PC-9 (cell line): ENCODE measurements at regions not wholly inside any gene's neighbourhood (a gene's known extent, or its start where the extent isn't known, plus 50 kb on each side); places are given as distances from the start of the nearest gene placed in this dataset.
"Not testable (repeated sequence)": the region's sequence is repeated elsewhere in the genome, so short reads cannot be mapped to it uniquely, and the experiment has no call there.

Experiments
- BruUV-seq: library from RNA; stranded (reverse); fragments of 400-500 nt; replicated peaks from 2 replicates; lab custom pipeline; 2021; lab: Mats Ljungman, UMichigan
- CTCF ChIA-PET: fragments of 300-600 bp; sonication (Branson Sonifier 250); formaldehyde crosslinking; loops from one replicate; lab custom pipeline; 2022; ENCODE audit warnings: antibody characterized with exemption; lab: Charles Lee
- POLR2A ChIA-PET: fragments of 300-600 bp; sonication (Branson Sonifier 250); formaldehyde crosslinking; loops from one replicate; lab custom pipeline; 2022; ENCODE audit warnings: antibody characterized with exemption; ENCODE audit not compliant: unreplicated experiment; lab: Charles Lee
- DNase-seq, 2 experiments: peaks; one replicate each; pipeline versions ENCODE4 v3.0.0 to v3.0.0-alpha.2; 2015 to 2022; ENCODE audit warnings: mixed read lengths in 1 of 2
- H2AFZ ChIP-seq: fragments of 200-600 bp; sonication (generic); 2 replicates; pipeline ENCODE4 v1.8.1; 2017; ENCODE audit warnings: antibody characterized with exemption
- H3F3A ChIP-seq: fragments of 200-600 bp; sonication (generic); 2 replicates; pipeline ENCODE4 v1.8.1; 2017; ENCODE audit warnings: antibody characterized with exemption, mild to moderate bottlenecking, low read depth; ENCODE audit not compliant: insufficient read depth
- H3K27ac ChIP-seq: fragments of 200-600 bp; sonication (generic); 2 replicates; pipeline ENCODE4 v1.6.1; 2016; ENCODE audit warnings: mixed run types
- H3K27me3 ChIP-seq: fragments of 200-600 bp; sonication (generic); 2 replicates; pipeline ENCODE4 v1.6.1; 2016; ENCODE audit warnings: low read depth, mixed run types; ENCODE audit not compliant: insufficient read depth
- H3K36me3 ChIP-seq: fragments of 200-600 bp; sonication (generic); 2 replicates; pipeline ENCODE4 v1.6.1; 2016; ENCODE audit warnings: low read depth, mixed run types
- H3K4me1 ChIP-seq: fragments of 200-600 bp; sonication (generic); replicated peaks from 2 replicates; pipeline ENCODE4 v1.6.1; 2016; ENCODE audit warnings: mixed run types; ENCODE audit not compliant: insufficient read depth
- H3K4me2 ChIP-seq: fragments of 200-600 bp; sonication (generic); 2 replicates; pipeline ENCODE4 v1.6.1; 2017; ENCODE audit warnings: mixed run types
- H3K4me3 ChIP-seq: fragments of 200-600 bp; sonication (generic); 2 replicates; pipeline ENCODE4 v1.6.1; 2016; ENCODE audit warnings: mixed run types
- H3K79me2 ChIP-seq: fragments of 200-600 bp; sonication (generic); 2 replicates; pipeline ENCODE4 v1.6.1; 2017; ENCODE audit warnings: low read depth, mixed run types
- H3K9me2 ChIP-seq: fragments of 200-600 bp; sonication (generic); 2 replicates; pipeline ENCODE4 v1.8.1; 2017; ENCODE audit warnings: mild to moderate bottlenecking; ENCODE audit not compliant: insufficient read depth
- H3K9me3 ChIP-seq: fragments of 200-600 bp; sonication (generic); 2 replicates; pipeline ENCODE4 v1.8.1; 2016; ENCODE audit warnings: low read depth; ENCODE audit not compliant: insufficient read depth
- H4K20me1 ChIP-seq: fragments of 200-600 bp; sonication (generic); 2 replicates; pipeline ENCODE4 v1.8.1; 2017; ENCODE audit not compliant: insufficient read depth
- EZH2 ChIP-seq: fragments of 200-600 bp; sonication (generic); IDR thresholded peaks from 2 replicates; pipeline ENCODE4 v1.8.0; 2017; ENCODE audit warnings: antibody characterized with exemption, low read depth
- intact Hi-C: fragments of 100-400 bp; cut with micrococcal nuclease; formaldehyde crosslinking; loops from one replicate; pipeline ENCODE4 v1.10.0; 2022; ENCODE audit not compliant: unreplicated experiment
- TF ChIP-seq, protein P1 (sequence below): fragments of 200-600 bp; sonication (generic); conservative IDR thresholded peaks from 2 replicates; pipeline ENCODE4 v1.6.1; 2017; ENCODE audit warnings: mixed run types, antibody characterized with exemption, mild to moderate bottlenecking, moderate library complexity

DNA sequence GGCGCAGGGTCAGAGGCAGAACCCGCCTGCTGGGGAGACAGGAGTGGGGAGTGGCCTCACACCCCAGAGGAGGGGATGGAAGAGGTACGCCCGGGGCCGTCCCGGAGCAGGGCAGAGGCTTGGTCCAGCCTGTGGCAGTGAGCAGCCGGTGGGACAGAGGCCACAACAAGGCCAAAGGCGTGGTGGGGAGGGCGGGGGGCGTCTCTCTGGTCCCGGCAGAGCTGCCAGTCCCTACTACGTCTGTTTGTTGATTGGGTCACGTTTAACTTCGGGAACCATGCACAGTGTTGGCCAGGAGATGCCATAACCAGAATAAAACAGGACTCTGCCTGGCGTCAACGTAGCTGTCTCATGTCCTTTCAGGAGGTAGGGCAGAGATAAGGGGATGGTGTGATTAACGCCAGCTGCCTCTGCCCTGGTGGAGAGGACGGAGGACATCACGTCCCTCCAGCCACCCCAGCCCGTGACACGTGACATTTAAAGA, 192.8 kb downstream of the BANP start:
- H3F3A ChIP-seq: no peaks in the 10 kb centered on the region
- no peak overlapping the region for H3K4me3 ChIP-seq
- ChIA-PET POLR2A (no interaction called here), CTCF (no interaction called here)
- H3K27ac ChIP-seq: no peak overlapping the region
- no peaks in the 10 kb centered on the region for H3K9me2 ChIP-seq
- H3K36me3 ChIP-seq: no peaks in the 10 kb centered on the region
- H4K20me1 ChIP-seq: no peaks in the 10 kb centered on the region
- H3K4me1 ChIP-seq: no peaks in the 10 kb centered on the region
- intact Hi-C loops: no loop called here
- H3K4me2 ChIP-seq: no peak overlapping the region
- DNase-seq: no peak
- no peaks in the 10 kb centered on the region for H3K27me3 ChIP-seq
- no peak overlapping the region for H2AFZ ChIP-seq
- no peaks in the 10 kb centered on the region for H3K9me3 ChIP-seq
- H3K79me2 ChIP-seq: no peaks in the 10 kb centered on the region
- no peak for TF ChIP-seq EZH2
- TF ChIP-seq, protein P1, sequence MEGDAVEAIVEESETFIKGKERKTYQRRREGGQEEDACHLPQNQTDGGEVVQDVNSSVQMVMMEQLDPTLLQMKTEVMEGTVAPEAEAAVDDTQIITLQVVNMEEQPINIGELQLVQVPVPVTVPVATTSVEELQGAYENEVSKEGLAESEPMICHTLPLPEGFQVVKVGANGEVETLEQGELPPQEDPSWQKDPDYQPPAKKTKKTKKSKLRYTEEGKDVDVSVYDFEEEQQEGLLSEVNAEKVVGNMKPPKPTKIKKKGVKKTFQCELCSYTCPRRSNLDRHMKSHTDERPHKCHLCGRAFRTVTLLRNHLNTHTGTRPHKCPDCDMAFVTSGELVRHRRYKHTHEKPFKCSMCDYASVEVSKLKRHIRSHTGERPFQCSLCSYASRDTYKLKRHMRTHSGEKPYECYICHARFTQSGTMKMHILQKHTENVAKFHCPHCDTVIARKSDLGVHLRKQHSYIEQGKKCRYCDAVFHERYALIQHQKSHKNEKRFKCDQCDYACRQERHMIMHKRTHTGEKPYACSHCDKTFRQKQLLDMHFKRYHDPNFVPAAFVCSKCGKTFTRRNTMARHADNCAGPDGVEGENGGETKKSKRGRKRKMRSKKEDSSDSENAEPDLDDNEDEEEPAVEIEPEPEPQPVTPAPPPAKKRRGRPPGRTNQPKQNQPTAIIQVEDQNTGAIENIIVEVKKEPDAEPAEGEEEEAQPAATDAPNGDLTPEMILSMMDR: no peak
- no TSS peak for BruUV-seq

DNA sequence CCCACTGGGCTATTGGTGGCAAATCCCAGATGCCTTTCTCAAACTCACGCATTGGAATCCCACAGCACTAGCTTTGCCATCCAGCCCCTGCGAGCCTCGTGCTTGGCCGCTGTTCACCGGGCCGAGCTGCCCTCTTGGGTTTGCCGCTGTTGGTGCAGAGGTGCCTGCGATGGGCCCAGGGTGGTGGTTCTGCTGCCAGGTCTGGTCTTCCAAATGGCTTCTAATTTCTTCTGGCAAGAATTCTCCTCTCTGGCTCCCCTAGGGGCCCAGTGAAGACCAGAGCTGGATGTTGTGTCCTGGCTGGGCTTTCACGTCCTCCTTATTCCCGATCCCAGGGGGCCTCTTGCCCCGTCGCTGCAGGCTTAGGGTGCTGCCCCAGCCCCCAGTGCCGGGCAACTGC, 194.1 kb downstream of the BANP start:
- intact Hi-C loops, H3K27me3 ChIP-seq, H3F3A ChIP-seq, H4K20me1 ChIP-seq, H3K79me2 ChIP-seq, H3K9me2 ChIP-seq, H3K36me3 ChIP-seq, H2AFZ ChIP-seq, DNase-seq, POLR2A ChIA-PET, BruUV-seq, H3K27ac ChIP-seq, CTCF ChIA-PET, H3K9me3 ChIP-seq, H3K4me3 ChIP-seq, H3K4me2 ChIP-seq, H3K4me1 ChIP-seq: not testable (repeated sequence)

DNA sequence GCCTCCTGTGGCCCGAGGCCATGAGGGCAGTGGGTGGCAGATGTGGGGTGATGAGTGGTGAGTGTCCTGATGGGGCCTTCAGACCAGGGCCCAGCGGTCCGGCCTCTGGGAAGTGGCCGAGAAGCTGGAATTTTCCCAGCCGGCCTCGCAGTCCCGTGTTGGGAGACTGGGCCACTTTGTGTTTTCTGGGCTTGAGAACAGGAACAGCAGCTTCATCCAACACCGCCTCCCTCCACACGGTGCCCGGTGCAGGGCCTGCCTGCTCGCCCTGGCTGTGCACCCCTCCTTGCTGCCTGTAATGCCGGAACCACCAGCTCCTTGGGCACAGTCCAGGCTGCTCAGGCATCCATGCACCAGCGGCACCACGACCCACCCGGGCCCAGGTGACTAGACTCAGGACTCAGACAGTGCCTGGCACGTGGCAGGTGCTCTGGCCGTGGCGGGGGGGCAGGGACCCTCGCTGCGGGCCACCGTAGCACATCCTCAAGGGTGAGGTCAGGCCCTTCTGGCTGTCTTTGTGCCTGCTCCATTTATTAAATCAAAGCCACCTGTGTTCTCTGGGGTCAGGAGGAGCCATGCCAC, 194.7 kb downstream of the BANP start:
- intact Hi-C loops, H3K36me3 ChIP-seq, H3K4me2 ChIP-seq, H3K79me2 ChIP-seq, H2AFZ ChIP-seq, H3K4me1 ChIP-seq, H3K4me3 ChIP-seq, BruUV-seq, POLR2A ChIA-PET, DNase-seq, H3K9me2 ChIP-seq, H3F3A ChIP-seq, H4K20me1 ChIP-seq, CTCF ChIA-PET, H3K27me3 ChIP-seq, H3K9me3 ChIP-seq, H3K27ac ChIP-seq: not testable (repeated sequence)

DNA sequence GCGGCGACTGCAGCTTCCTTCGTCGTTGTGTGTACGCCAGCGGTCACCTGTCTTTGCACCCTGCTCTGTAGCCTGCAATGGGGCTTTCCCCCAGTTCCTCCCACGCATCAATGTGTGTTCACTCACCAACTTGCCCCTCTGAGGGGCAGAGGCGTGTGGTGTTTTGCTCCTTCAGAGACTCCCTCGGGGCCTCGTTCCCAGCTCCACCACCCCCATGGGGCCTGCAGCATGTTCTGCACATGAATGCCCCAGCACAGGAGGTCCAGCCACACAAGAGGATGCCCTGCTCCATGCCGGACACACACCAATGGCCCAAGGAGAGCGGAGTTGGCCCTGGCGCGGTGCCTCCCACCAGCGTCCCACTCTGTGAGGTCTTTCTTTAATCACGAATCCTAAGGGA, 196.8 kb downstream of the BANP start:
- H3K36me3 ChIP-seq, H3K79me2 ChIP-seq, BruUV-seq, H3K4me3 ChIP-seq, H3K4me1 ChIP-seq, POLR2A ChIA-PET, H3K9me2 ChIP-seq, DNase-seq, H3F3A ChIP-seq, H3K27me3 ChIP-seq, CTCF ChIA-PET, H4K20me1 ChIP-seq, H3K9me3 ChIP-seq, intact Hi-C loops, H3K4me2 ChIP-seq, H2AFZ ChIP-seq, H3K27ac ChIP-seq: not testable (repeated sequence)

DNA sequence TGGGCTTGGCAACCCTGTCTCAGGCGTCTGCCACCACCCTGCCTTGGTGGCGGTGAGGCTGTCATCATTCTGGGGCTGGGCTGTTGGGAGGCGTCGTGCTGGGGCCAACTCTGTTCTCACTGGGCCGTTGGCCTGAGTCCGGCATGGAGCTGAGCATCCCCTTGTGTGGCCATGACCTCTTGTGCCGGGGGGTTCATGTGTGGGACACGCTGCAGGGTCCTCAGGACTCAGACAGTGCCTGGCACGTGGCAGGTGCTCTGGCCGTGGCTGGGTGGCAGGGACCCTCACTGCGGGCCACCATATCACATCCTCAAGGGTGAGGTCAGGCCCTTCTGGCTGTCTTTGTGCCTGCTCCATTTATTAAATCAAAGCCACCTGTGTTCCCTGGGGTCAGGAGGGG, 197.4 kb downstream of the BANP start:
- intact Hi-C loops, DNase-seq, H2AFZ ChIP-seq, H3K36me3 ChIP-seq, H3K27ac ChIP-seq, H3K9me2 ChIP-seq, H3K9me3 ChIP-seq, H3K4me3 ChIP-seq, CTCF ChIA-PET, H3K4me2 ChIP-seq, H3K79me2 ChIP-seq, BruUV-seq, H3K27me3 ChIP-seq, H4K20me1 ChIP-seq, H3K4me1 ChIP-seq, H3F3A ChIP-seq, POLR2A ChIA-PET: not testable (repeated sequence)

DNA sequence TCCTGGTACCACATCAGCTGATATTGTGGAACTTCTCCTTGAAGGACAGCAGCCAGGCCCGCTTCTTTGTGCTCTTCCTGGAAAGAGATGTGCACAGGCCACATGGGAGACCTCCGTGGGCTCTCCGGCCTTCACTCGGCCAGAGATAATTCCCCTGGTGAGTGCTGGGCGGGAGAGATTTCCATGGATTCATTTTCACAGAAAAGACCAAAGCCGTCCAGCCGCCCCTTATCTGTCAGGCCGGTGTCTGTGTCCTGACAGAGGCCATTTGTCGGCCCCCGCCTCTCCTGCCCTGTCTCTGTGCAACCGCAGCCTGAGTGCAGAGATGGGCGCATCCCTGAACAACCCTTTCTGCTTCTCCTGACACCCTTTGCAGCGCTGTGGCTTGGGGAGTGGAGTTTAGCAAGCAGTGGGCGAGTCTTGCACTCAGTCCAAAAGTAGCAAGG, 197.9 kb downstream of the BANP start:
- POLR2A ChIA-PET, intact Hi-C loops, DNase-seq, H3K4me2 ChIP-seq, CTCF ChIA-PET, H3K9me2 ChIP-seq, H3K79me2 ChIP-seq, H3K9me3 ChIP-seq, H4K20me1 ChIP-seq, H3K36me3 ChIP-seq, H3F3A ChIP-seq, H3K27me3 ChIP-seq, H2AFZ ChIP-seq, BruUV-seq, H3K4me3 ChIP-seq, H3K27ac ChIP-seq, H3K4me1 ChIP-seq: not testable (repeated sequence)

DNA sequence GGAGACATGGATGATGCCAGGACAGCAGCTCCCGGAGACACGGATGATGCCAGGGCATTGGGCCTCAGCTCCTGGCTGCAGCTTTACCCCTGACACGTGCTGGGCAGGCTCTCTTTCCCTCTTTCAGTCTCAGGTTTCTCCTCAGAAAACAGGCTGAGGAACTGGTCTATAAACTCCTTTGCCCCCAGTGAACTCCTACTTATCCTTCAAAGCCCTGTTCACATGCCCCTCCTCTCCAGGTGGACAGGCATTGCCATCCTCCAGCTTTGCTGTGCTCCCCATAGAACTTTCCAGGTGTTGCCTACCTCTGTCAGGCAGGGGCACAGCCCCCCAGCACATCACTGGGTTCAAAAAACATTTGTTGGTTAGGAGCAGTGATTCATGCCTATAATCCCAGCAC, 198.4 kb downstream of the BANP start:
- H3K79me2 ChIP-seq, H3K36me3 ChIP-seq, CTCF ChIA-PET, H3K27ac ChIP-seq, POLR2A ChIA-PET, H3K4me3 ChIP-seq, DNase-seq, intact Hi-C loops, H3K4me2 ChIP-seq, H3F3A ChIP-seq, H3K4me1 ChIP-seq, BruUV-seq, H2AFZ ChIP-seq, H4K20me1 ChIP-seq, H3K9me2 ChIP-seq, H3K9me3 ChIP-seq, H3K27me3 ChIP-seq: not testable (repeated sequence)
